Mesenteric fat pad (tissue), 1 donor: ENCODE measurements at regions not wholly inside any gene's neighbourhood (a gene's known extent, or its start where the extent isn't known, plus 50 kb on each side); places are given as distances from the start of the nearest gene placed in this dataset.
"Not testable (repeated sequence)": the region's sequence is repeated elsewhere in the genome, so short reads cannot be mapped to it uniquely, and the experiment has no call there.

Experiments
- DNase-seq: peaks from one replicate; pipeline ENCODE4 v3.0.0-alpha.2; 2020; ENCODE audit warnings: low spot score
- donor health status: DM: yes; HTN: yes; CAD: no.

GRCh38 chr13:103531278-103531677 lies 465.1 kb upstream of the SLC10A2 start:
- no peak for DNase-seq

GRCh38 chr13:103528437-103528836 lies 462.2 kb upstream of the SLC10A2 start:
- DNase-seq = no peak

- no peak for DNase-seq
Measured at GRCh38 chr13:103525530-103525929, 459.3 kb upstream of the SLC10A2 start.

- DNase-seq = no peak
Measured at GRCh38 chr13:103523858-103524257, 457.6 kb upstream of the SLC10A2 start.

- DNase-seq = no peak
Measured at GRCh38 chr13:103521532-103521931, 455.3 kb upstream of the SLC10A2 start.

GRCh38 chr13:103517768-103518102 lies 451.5 kb upstream of the SLC10A2 start:
- no peak for DNase-seq

- DNase-seq = no peak
Measured at GRCh38 chr13:103517066-103517767, 451.0 kb upstream of the SLC10A2 start.

GRCh38 chr13:103516015-103516795 lies 450.0 kb upstream of the SLC10A2 start:
- DNase-seq = no peak

- no peak for DNase-seq
Measured at GRCh38 chr13:103515410-103515809, 449.2 kb upstream of the SLC10A2 start.

GRCh38 chr13:103514619-103515018 lies 448.4 kb upstream of the SLC10A2 start:
- DNase-seq = no peak

GRCh38 chr13:103514188-103514587 lies 448.0 kb upstream of the SLC10A2 start:
- DNase-seq = no peak

- no peak for DNase-seq
Measured at GRCh38 chr13:103510007-103510535, 443.9 kb upstream of the SLC10A2 start.

GRCh38 chr13:103497404-103497803 lies 431.2 kb upstream of the SLC10A2 start:
- no peak for DNase-seq

GRCh38 chr13:103487841-103488240 lies 421.6 kb upstream of the SLC10A2 start:
- DNase-seq = no peak

- no peak for DNase-seq
Measured at GRCh38 chr13:103473081-103473480, 406.9 kb upstream of the SLC10A2 start.

- no peak for DNase-seq
Measured at GRCh38 chr13:103471896-103472295, 405.7 kb upstream of the SLC10A2 start.

GRCh38 chr13:103469771-103470170 lies 403.6 kb upstream of the SLC10A2 start:
- no peak for DNase-seq

- no peak for DNase-seq
Measured at GRCh38 chr13:103466761-103467160, 400.5 kb upstream of the SLC10A2 start.

GRCh38 chr13:103460246-103460645 lies 394.0 kb upstream of the SLC10A2 start:
- DNase-seq = not testable (repeated sequence)

GRCh38 chr13:103457050-103457449 lies 390.8 kb upstream of the SLC10A2 start:
- DNase-seq = not testable (repeated sequence)

- no peak for DNase-seq
Measured at GRCh38 chr13:103451656-103452055, 385.4 kb upstream of the SLC10A2 start.

GRCh38 chr13:103443604-103444003 lies 377.4 kb upstream of the SLC10A2 start:
- DNase-seq = no peak

- DNase-seq = no peak
Measured at GRCh38 chr13:103437651-103438050, 371.4 kb upstream of the SLC10A2 start.
